Pancreas (tissue), 10 donors: ENCODE measurements at regions not wholly inside any gene's neighbourhood (a gene's known extent, or its start where the extent isn't known, plus 50 kb on each side); places are given as distances from the start of the nearest gene placed in this dataset.

Experiments
- ATAC-seq, 4 donors: fragments of 200-7000 bp; cut with Tn5 transposase; one replicate each; pipeline versions ENCODE4 v1.8.0 to v1.9.1; 2020; ENCODE audit warnings: mild to moderate bottlenecking in 4 of 4, moderate library complexity in 4 of 4
- DNase-seq, 6 donors: peaks; one replicate each; pipeline ENCODE4 v3.0.0-alpha.2; 2020
- FAIRE-seq: peaks from 2 replicates; lab custom pipeline; 2012; peaks lifted over from hg19 to GRCh38; lab: Jason Lieb, UNC
- H3K27ac ChIP-seq, 4 donors: fragments of 200-600 bp; sonication (generic); 1 replicate in 3 of 4; 2 replicates in 1 of 4; pipeline versions ENCODE4 v1.5.0 to v1.8.0; 2020
- H3K27me3 ChIP-seq, 4 donors: fragments of 200-600 bp; one replicate each; pipeline ENCODE4 v1.8.0; 2021
- H3K36me3 ChIP-seq, 3 donors: fragments of 200-600 bp; sonication (generic) in 1 of 3; one replicate each; pipeline versions ENCODE4 v1.5.0 to v1.8.0; 2020 to 2021
- H3K4me1 ChIP-seq, 3 donors: fragments of 200-600 bp; one replicate each; pipeline ENCODE4 v1.8.0; 2021
- H3K4me3 ChIP-seq, 4 donors: fragments of 200-600 bp; sonication (generic) in 2 of 4; one replicate each; pipeline versions ENCODE4 v1.5.0 to v1.8.0; 2020 to 2021
- H3K9me3 ChIP-seq, 4 donors: fragments of 200-600 bp; one replicate each; pipeline ENCODE4 v1.8.0; 2021
- CTCF ChIP-seq, 4 donors: fragments of 200-600 bp; sonication (generic) in 3 of 4; IDR thresholded peaks; one replicate each; pipeline versions ENCODE4 v1.5.0 to v1.8.0; 2021; ENCODE audit warnings: antibody characterized with exemption in 4 of 4
- WGBS, 2 donors: extraction: QIAGEN DNeasy Blood & Tissue Kit; methylation state at CpG; one replicate each; pipeline ENCODE4 v1.1.7; 2013; 5-methylcytosine and 5-hydroxymethylcytosine counted together
- intact Hi-C, 3 donors: fragments of 100-400 bp; cut with DNase I; formaldehyde crosslinking; loops; one replicate each; pipeline versions ENCODE4 v1.11.1 to v1.14.2; 2022
- donor health status: healthy with polysubstance abuse.
- donor health status: DM: no; HTN: no; CAD: no; lungs with moderate emphysema.
- donor health status: DM: no; HTN: no; CAD: no.
- donor health status: control.
- donor health status: control.
- donor health status: Bipolar disorder and iron deficiency.
- donor health status: DM: yes; HTN: yes; CAD: no.
- donor health status: DM: no; HTN: no; CAD: no.
- donor health status: DM: no; HTN: no; CAD: no.
- donor health status: DM: yes; HTN: yes; CAD: no.

- no peak for FAIRE-seq
Measured at GRCh38 chr4:31139767-31140166, 419.6 kb downstream of the PCDH7 start.

GRCh38 chr4:31141095-31141831 lies 421.1 kb downstream of the PCDH7 start:
- H3K36me3 ChIP-seq, result no peaks in the 10 kb centered on the region
- DNase-seq (no peak), FAIRE-seq (no peak), ATAC-seq (no peak)
- peaks cover 0 to 7% (median 4%) of the 10 kb centered on the region in 3 donors for H3K4me1 ChIP-seq
- no peaks in the 10 kb centered on the region for H3K9me3 ChIP-seq
- H3K27ac ChIP-seq, result no peak overlapping the region
- H3K27me3 ChIP-seq, result peaks cover 0 to 3% (median 0%) of the 10 kb centered on the region in 4 donors
- TF ChIP-seq CTCF (IDR thresholded peaks at IDR 0.05), result no peak
- WGBS, 2 donors, result 36 to 40% methylated on average over 4 of the region's 4 CpGs
- intact Hi-C loops, result no loop called here
- no peak overlapping the region for H3K4me3 ChIP-seq

More at GRCh38 chr4:31139767-31140166, 419.6 kb downstream of the PCDH7 start:
- Histone ChIP-seq H3K27me3 (peaks cover 0 to 3% (median 0%) of the 10 kb centered on the region in 4 donors), H3K4me3 (no peak overlapping the region), H3K9me3 (no peaks in the 10 kb centered on the region), H3K27ac (no peak overlapping the region), H3K36me3 (no peaks in the 10 kb centered on the region), H3K4me1 (no peaks in the 10 kb centered on the region)
- TF ChIP-seq CTCF (IDR thresholded peaks at IDR 0.05), result no peak
- ATAC-seq, result no peak
- 47 to 58% methylated on average over 1 of the region's 1 CpG for WGBS, 2 donors
- no peak for DNase-seq
- intact Hi-C loops, result no loop called here

- no peak overlapping the region for H3K27ac ChIP-seq
- H3K36me3 ChIP-seq, result no peaks in the 10 kb centered on the region
- no peaks in the 10 kb centered on the region for H3K9me3 ChIP-seq
- peaks cover 0 to 2% (median 0%) of the 10 kb centered on the region in 4 donors for H3K27me3 ChIP-seq
- H3K4me1 ChIP-seq, result peaks cover 0 to 12% (median 4%) of the 10 kb centered on the region in 3 donors
- FAIRE-seq (no peak), DNase-seq (no peak), ATAC-seq (no peak)
- WGBS, 2 donors, result 76 to 88% methylated on average over 1 of the region's 1 CpG
- intact Hi-C loops, result no loop called here
- TF ChIP-seq CTCF (IDR thresholded peaks at IDR 0.05), result no peak
- H3K4me3 ChIP-seq, result no peak overlapping the region
Measured at GRCh38 chr4:31141832-31142142, 421.6 kb downstream of the PCDH7 start.

GRCh38 chr4:31146366-31146765 lies 426.2 kb downstream of the PCDH7 start:
- no peaks in the 10 kb centered on the region for H3K36me3 ChIP-seq
- ATAC-seq, result peak; percentile 88 to 99 (median 91)
- WGBS, 2 donors, result 12 to 18% methylated on average over 6 of the region's 6 CpGs
- H3K27me3 ChIP-seq, result no peaks in the 10 kb centered on the region
- no peak for TF ChIP-seq CTCF (IDR thresholded peaks at IDR 0.05)
- H3K4me1 ChIP-seq, result peaks cover 0 to 14% (median 4%) of the 10 kb centered on the region in 3 donors
- H3K4me3 ChIP-seq, result no peak overlapping the region
- DNase-seq, result no peak
- H3K9me3 ChIP-seq, result no peaks in the 10 kb centered on the region
- H3K27ac ChIP-seq, result peak overlapping the region in 1 of 4 donors; percentile 7
- FAIRE-seq, result peak; percentile 26
- intact Hi-C loops, result no loop called here

GRCh38 chr4:31148990-31149389 lies 428.8 kb downstream of the PCDH7 start:
- Histone ChIP-seq H3K36me3 (no peaks in the 10 kb centered on the region), H3K27ac (no peak overlapping the region), H3K4me1 (peaks cover 0 to 14% (median 4%) of the 10 kb centered on the region in 3 donors), H3K9me3 (no peaks in the 10 kb centered on the region), H3K4me3 (no peak overlapping the region), H3K27me3 (no peaks in the 10 kb centered on the region)
- ATAC-seq (no peak), FAIRE-seq (no peak), DNase-seq (no peak)
- 41 to 53% methylated on average over 1 of the region's 1 CpG for WGBS, 2 donors
- TF ChIP-seq CTCF (IDR thresholded peaks at IDR 0.05), result no peak
- intact Hi-C loops, result no loop called here
